ENCODE measurements at regions not wholly inside any gene's neighbourhood (a gene's known extent, or its start where the extent isn't known, plus 50 kb on each side); places are given as distances from the start of the nearest gene placed in this dataset.

GRCh38 chr21:35191754-35192153, 142.7 kb upstream of the RUNX1 start:
- TF ChIP-seq YY1 (tag by site-specific recombination; IDR thresholded peaks at IDR 0.05) (no peak), KLF16 (tag by site-specific recombination; IDR thresholded peaks at IDR 0.05) (no peak), ZNF274 (IDR thresholded peaks at IDR 0.05; ENCODE audit: low read length) (no peak), ZNF274 (tag by site-specific recombination; IDR thresholded peaks at IDR 0.05; ENCODE audit: borderline replicate concordance) (no peak), ZSCAN16 (tag by site-specific recombination; IDR thresholded peaks at IDR 0.05) (no peak), ZNF16 (tag by site-specific recombination; IDR thresholded peaks at IDR 0.05; ENCODE audit: low read depth) (no peak), ZBTB1 (tag by site-specific recombination; IDR thresholded peaks at IDR 0.05) (no peak)
- TF ChIP-seq, protein P1, sequence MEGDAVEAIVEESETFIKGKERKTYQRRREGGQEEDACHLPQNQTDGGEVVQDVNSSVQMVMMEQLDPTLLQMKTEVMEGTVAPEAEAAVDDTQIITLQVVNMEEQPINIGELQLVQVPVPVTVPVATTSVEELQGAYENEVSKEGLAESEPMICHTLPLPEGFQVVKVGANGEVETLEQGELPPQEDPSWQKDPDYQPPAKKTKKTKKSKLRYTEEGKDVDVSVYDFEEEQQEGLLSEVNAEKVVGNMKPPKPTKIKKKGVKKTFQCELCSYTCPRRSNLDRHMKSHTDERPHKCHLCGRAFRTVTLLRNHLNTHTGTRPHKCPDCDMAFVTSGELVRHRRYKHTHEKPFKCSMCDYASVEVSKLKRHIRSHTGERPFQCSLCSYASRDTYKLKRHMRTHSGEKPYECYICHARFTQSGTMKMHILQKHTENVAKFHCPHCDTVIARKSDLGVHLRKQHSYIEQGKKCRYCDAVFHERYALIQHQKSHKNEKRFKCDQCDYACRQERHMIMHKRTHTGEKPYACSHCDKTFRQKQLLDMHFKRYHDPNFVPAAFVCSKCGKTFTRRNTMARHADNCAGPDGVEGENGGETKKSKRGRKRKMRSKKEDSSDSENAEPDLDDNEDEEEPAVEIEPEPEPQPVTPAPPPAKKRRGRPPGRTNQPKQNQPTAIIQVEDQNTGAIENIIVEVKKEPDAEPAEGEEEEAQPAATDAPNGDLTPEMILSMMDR (tag by site-specific recombination; IDR thresholded peaks at IDR 0.05), result no peak
- TF ChIP-seq, protein P2, sequence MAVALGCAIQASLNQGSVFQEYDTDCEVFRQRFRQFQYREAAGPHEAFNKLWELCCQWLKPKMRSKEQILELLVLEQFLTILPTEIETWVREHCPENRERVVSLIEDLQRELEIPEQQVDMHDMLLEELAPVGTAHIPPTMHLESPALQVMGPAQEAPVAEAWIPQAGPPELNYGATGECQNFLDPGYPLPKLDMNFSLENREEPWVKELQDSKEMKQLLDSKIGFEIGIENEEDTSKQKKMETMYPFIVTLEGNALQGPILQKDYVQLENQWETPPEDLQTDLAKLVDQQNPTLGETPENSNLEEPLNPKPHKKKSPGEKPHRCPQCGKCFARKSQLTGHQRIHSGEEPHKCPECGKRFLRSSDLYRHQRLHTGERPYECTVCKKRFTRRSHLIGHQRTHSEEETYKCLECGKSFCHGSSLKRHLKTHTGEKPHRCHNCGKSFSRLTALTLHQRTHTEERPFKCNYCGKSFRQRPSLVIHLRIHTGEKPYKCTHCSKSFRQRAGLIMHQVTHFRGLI (tag by site-specific recombination; IDR thresholded peaks at IDR 0.05), result no peak

Data from HEK293 (cell line).